ENCODE measurements at regions not wholly inside any gene's neighbourhood (a gene's known extent, or its start where the extent isn't known, plus 50 kb on each side); places are given as distances from the start of the nearest gene placed in this dataset.

DNA sequence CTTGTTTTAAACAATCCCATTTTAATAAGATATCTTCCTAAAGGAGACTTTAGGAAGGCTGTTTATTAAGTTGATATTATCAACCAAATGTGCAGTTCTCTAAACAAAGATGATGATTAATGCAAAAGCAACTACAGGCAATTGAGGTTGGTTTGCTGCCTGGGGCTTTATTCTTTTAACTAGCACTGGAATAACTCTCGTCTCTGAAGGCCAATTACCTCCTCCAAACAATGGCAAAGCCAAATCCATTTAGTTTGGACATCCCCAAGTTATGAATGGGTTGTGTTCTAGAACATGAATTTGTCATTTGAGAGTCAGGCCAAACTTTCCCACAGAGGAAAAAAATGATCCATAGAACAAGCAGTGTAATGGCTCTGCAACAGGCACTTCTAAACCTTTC lies 114.1 kb downstream of the SLC16A9 start:
- intact Hi-C loops (cut with DNase I) = no loop called here
- DNase-seq (no peak), ATAC-seq (no peak)
- Histone ChIP-seq H3K27ac (no peak overlapping the region), H3K4me3 (no peak overlapping the region), H3K9me3 (no peaks in the 10 kb centered on the region), H3K4me1 (no peaks in the 10 kb centered on the region), H3K36me3 (no peaks in the 10 kb centered on the region), H3K27me3 (no peaks in the 10 kb centered on the region)
- TF ChIP-seq, protein P1, sequence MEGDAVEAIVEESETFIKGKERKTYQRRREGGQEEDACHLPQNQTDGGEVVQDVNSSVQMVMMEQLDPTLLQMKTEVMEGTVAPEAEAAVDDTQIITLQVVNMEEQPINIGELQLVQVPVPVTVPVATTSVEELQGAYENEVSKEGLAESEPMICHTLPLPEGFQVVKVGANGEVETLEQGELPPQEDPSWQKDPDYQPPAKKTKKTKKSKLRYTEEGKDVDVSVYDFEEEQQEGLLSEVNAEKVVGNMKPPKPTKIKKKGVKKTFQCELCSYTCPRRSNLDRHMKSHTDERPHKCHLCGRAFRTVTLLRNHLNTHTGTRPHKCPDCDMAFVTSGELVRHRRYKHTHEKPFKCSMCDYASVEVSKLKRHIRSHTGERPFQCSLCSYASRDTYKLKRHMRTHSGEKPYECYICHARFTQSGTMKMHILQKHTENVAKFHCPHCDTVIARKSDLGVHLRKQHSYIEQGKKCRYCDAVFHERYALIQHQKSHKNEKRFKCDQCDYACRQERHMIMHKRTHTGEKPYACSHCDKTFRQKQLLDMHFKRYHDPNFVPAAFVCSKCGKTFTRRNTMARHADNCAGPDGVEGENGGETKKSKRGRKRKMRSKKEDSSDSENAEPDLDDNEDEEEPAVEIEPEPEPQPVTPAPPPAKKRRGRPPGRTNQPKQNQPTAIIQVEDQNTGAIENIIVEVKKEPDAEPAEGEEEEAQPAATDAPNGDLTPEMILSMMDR (IDR thresholded peaks at IDR 0.05) = no peak

GRCh38 chr10:59593768-59594167 lies 115.9 kb downstream of the SLC16A9 start:
- TF ChIP-seq, protein P1 (IDR thresholded peaks at IDR 0.05) = no peak
- Histone ChIP-seq H3K27ac (no peak overlapping the region), H3K4me1 (no peaks in the 10 kb centered on the region), H3K9me3 (no peaks in the 10 kb centered on the region), H3K27me3 (no peaks in the 10 kb centered on the region), H3K36me3 (no peaks in the 10 kb centered on the region), H3K4me3 (no peak overlapping the region)
- no peak for ATAC-seq
- DNase-seq = no peak
- intact Hi-C loops (cut with DNase I) = no loop called here

DNA sequence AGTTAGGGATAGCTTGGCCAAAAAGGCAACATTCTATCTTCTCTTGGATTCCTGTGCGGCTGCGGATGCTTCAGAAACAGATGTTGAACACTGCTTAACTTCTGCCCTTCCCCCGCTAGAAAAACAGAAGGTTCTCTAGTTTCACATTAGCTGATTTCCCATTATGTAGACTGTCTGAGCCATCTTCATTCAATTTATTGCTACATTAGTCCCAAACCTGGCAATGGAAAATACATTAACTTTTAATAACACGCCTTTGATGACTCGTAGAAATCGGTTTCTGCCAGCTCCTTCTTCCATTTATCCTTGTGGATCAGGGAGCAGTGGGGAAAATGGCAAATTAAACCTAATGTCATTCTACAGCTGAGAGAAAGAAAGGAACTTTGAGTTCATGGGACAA lies 119.9 kb downstream of the SLC16A9 start:
- TF ChIP-seq, protein P1 (IDR thresholded peaks at IDR 0.05) = no peak
- intact Hi-C loops (cut with DNase I) = loop anchor here in 1 of 2 donors (10.0 kb wide), 1 partner anchor 345 kb away; no protein-coding TSS in a partner anchor
- Histone ChIP-seq H3K4me3 (no peak overlapping the region), H3K9me3 (no peaks in the 10 kb centered on the region), H3K36me3 (no peaks in the 10 kb centered on the region), H3K27me3 (no peaks in the 10 kb centered on the region), H3K27ac (no peak overlapping the region), H3K4me1 (no peaks in the 10 kb centered on the region)
- ATAC-seq (no peak), DNase-seq (no peak)

GRCh38 chr10:59588791-59589190 lies 120.9 kb downstream of the SLC16A9 start:
- no peak for ATAC-seq
- intact Hi-C loops (cut with DNase I) = loop anchor here in 1 of 2 donors (10.0 kb wide), 1 partner anchor 344 kb away; no protein-coding TSS in a partner anchor

GRCh38 chr10:59587756-59588140 lies 121.9 kb downstream of the SLC16A9 start:
- DNase-seq (no peak), ATAC-seq (no peak)
- Histone ChIP-seq H3K4me3 (no peak overlapping the region), H3K9me3 (no peaks in the 10 kb centered on the region), H3K27me3 (no peaks in the 10 kb centered on the region), H3K4me1 (no peaks in the 10 kb centered on the region), H3K27ac (no peak overlapping the region), H3K36me3 (no peaks in the 10 kb centered on the region)
- intact Hi-C loops (cut with DNase I) = loop anchor here in 1 of 2 donors (10.0 kb wide), 1 partner anchor 343 kb away; no protein-coding TSS in a partner anchor
- TF ChIP-seq, protein P1 (IDR thresholded peaks at IDR 0.05) = no peak

More at GRCh38 chr10:59588791-59589190, 120.9 kb downstream of the SLC16A9 start:
- Histone ChIP-seq H3K27ac (no peak overlapping the region), H3K27me3 (no peaks in the 10 kb centered on the region), H3K4me1 (no peaks in the 10 kb centered on the region), H3K9me3 (no peaks in the 10 kb centered on the region), H3K36me3 (no peaks in the 10 kb centered on the region), H3K4me3 (no peak overlapping the region)
- no peak for DNase-seq
- TF ChIP-seq, protein P1 (IDR thresholded peaks at IDR 0.05) = no peak
